H1 (cell line): ENCODE measurements at regions not wholly inside any gene's neighbourhood (a gene's known extent, or its start where the extent isn't known, plus 50 kb on each side); places are given as distances from the start of the nearest gene placed in this dataset.

Experiments used
- CREB1 ChIP-seq: IDR thresholded peaks from 2 replicates; pipeline ENCODE4 v1.6.1; 2012; ENCODE audit warnings: inconsistent platforms
- GABPA ChIP-seq: IDR thresholded peaks from 2 replicates; pipeline ENCODE4 v1.6.1; 2011; ENCODE audit warnings: mild to moderate bottlenecking, low read length, moderate library complexity, borderline replicate concordance; ENCODE audit not compliant: insufficient read depth
- POLR2A ChIP-seq, 2 experiments: IDR thresholded peaks; 1 replicate in 1 of 2; 2 replicates in 1 of 2; pipeline ENCODE4 v1.6.1; 2011; ENCODE audit warnings: low read depth in 2 of 2, low read length in 2 of 2, mild to moderate bottlenecking in 2 of 2; ENCODE audit errors: control extremely low read depth in 1 of 2
- POLR2AphosphoS5 ChIP-seq: IDR thresholded peaks from 2 replicates; pipeline ENCODE4 v1.6.1; 2011; ENCODE audit warnings: low read depth, low read length
- SIN3A ChIP-seq, 2 experiments: IDR thresholded peaks in 1 of 2; conservative IDR thresholded peaks in 1 of 2; 2 replicates each; pipeline ENCODE4 v1.6.1; 2011 to 2012; ENCODE audit warnings: low read length in 2 of 2, improper control_type of control experiment in 1 of 2, low read depth in 1 of 2, mild to moderate bottlenecking in 1 of 2
- TF ChIP-seq, protein P1 (sequence below), 3 experiments: IDR thresholded peaks; 1 replicate in 2 of 3; 2 replicates in 1 of 3; pipeline versions ENCODE4 v1.5.1 to v1.6.1; 2011; ENCODE audit warnings: low read length in 3 of 3, mild to moderate bottlenecking in 3 of 3, inconsistent platforms in 2 of 3, low read depth in 1 of 3, moderate library complexity in 1 of 3; ENCODE audit not compliant: insufficient read depth in 1 of 3; ENCODE audit errors: control extremely low read depth in 1 of 3

- TF ChIP-seq, protein P1, sequence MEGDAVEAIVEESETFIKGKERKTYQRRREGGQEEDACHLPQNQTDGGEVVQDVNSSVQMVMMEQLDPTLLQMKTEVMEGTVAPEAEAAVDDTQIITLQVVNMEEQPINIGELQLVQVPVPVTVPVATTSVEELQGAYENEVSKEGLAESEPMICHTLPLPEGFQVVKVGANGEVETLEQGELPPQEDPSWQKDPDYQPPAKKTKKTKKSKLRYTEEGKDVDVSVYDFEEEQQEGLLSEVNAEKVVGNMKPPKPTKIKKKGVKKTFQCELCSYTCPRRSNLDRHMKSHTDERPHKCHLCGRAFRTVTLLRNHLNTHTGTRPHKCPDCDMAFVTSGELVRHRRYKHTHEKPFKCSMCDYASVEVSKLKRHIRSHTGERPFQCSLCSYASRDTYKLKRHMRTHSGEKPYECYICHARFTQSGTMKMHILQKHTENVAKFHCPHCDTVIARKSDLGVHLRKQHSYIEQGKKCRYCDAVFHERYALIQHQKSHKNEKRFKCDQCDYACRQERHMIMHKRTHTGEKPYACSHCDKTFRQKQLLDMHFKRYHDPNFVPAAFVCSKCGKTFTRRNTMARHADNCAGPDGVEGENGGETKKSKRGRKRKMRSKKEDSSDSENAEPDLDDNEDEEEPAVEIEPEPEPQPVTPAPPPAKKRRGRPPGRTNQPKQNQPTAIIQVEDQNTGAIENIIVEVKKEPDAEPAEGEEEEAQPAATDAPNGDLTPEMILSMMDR (IDR thresholded peaks at IDR 0.05; ENCODE audit: control extremely low read depth in 1 of 3, insufficient read depth in 1 of 3, low read depth in 1 of 3, low read length in 3 of 3): no peak
- TF ChIP-seq GABPA (no peak), POLR2AphosphoS5 (no peak), CREB1 (no peak), SIN3A (conservative IDR thresholded peaks at IDR 0.05 in 1 of 2, IDR thresholded peaks at IDR 0.05 in 1 of 2; ENCODE audit: low read depth in 1 of 2, low read length in 2 of 2) (no peak), POLR2A (IDR thresholded peaks at IDR 0.05; ENCODE audit: control extremely low read depth in 1 of 2, low read depth in 2 of 2, low read length in 2 of 2) (no peak)
Measured at GRCh38 chr2:183840061-183840584, 715.9 kb downstream of the NUP35 start.
